CD4-positive, alpha-beta T cell (primary cell): ENCODE measurements at regions not wholly inside any gene's neighbourhood (a gene's known extent, or its start where the extent isn't known, plus 50 kb on each side); places are given as distances from the start of the nearest gene placed in this dataset.
"Not testable (repeated sequence)": the region's sequence is repeated elsewhere in the genome, so short reads cannot be mapped to it uniquely, and the experiment has no call there.

ENCODE experiments used
- ATAC-seq: fragments of 200-7000 bp; cut with Tn5 transposase; one replicate; pipeline ENCODE4 v1.10.0; 2022; ENCODE audit warnings: mild to moderate bottlenecking; ENCODE audit not compliant: poor library complexity
- CTCF ChIA-PET: fragments of 350-600 bp; sonication (Branson Sonifier 250); formaldehyde crosslinking; loops from one replicate; lab custom pipeline; 2021; ENCODE audit warnings: antibody characterized with exemption, inconsistent platforms; lab: Charles Lee
- POLR2A ChIA-PET: fragments of 350-600 bp; sonication (Branson Sonifier 250); formaldehyde crosslinking; loops from one replicate; lab custom pipeline; 2021; ENCODE audit warnings: antibody characterized with exemption, inconsistent platforms; lab: Charles Lee
- DNase-seq, 14 experiments: peaks; one replicate each; pipeline ENCODE4 v3.0.0-alpha.2; 2013 to 2020; ENCODE audit warnings: mixed read lengths in 2 of 14
- H3K27ac ChIP-seq, 2 donors: one replicate each; pipeline versions ENCODE4 v1.5.1 to v1.7.0; 2013; ENCODE audit warnings: low read length in 2 of 2, low read depth in 1 of 2, mild to moderate bottlenecking in 1 of 2
- H3K27me3 ChIP-seq, 2 experiments: 1 replicate in 1 of 2; 2 replicates in 1 of 2; pipeline versions ENCODE4 v1.6.1 to v1.7.0; 2013; ENCODE audit warnings: low read length in 2 of 2, control low read depth in 1 of 2, mild to moderate bottlenecking in 1 of 2, moderate library complexity in 1 of 2; ENCODE audit not compliant: insufficient read depth in 2 of 2, control insufficient read depth in 1 of 2
- H3K36me3 ChIP-seq: one replicate; pipeline ENCODE4 v1.6.1; 2013; ENCODE audit warnings: low read length, control low read depth; ENCODE audit not compliant: insufficient read depth
- H3K4me1 ChIP-seq: one replicate; pipeline ENCODE4 v1.6.1; 2013; ENCODE audit warnings: low read length, control low read depth; ENCODE audit not compliant: insufficient read depth
- H3K4me3 ChIP-seq: one replicate; pipeline ENCODE4 v1.5.1; 2013; ENCODE audit warnings: mild to moderate bottlenecking, low read length, moderate library complexity
- H3K9me3 ChIP-seq, 2 experiments: 1 replicate in 1 of 2; 2 replicates in 1 of 2; pipeline versions ENCODE4 v1.6.1 to v1.7.0; 2013; ENCODE audit warnings: low read length in 2 of 2, mild to moderate bottlenecking in 2 of 2, control low read depth in 1 of 2, moderate library complexity in 1 of 2; ENCODE audit not compliant: control insufficient read depth in 1 of 2, insufficient read depth in 1 of 2
- H3K27ac Mint-ChIP-seq: one replicate; pipeline ENCODE4 v1.8.0; 2020; ENCODE audit warnings: mixed read lengths
- H3K27me3 Mint-ChIP-seq: one replicate; pipeline ENCODE4 v1.8.0; 2021; ENCODE audit warnings: mixed read lengths
- H3K36me3 Mint-ChIP-seq: one replicate; pipeline ENCODE4 v1.8.0; 2021; ENCODE audit warnings: low read depth, mixed read lengths
- H3K4me1 Mint-ChIP-seq: one replicate; pipeline ENCODE4 v1.8.0; 2021; ENCODE audit warnings: low read depth, mixed read lengths
- H3K4me3 Mint-ChIP-seq: one replicate; pipeline ENCODE4 v1.8.0; 2020; ENCODE audit warnings: mild to moderate bottlenecking, mixed read lengths
- H3K9me3 Mint-ChIP-seq: one replicate; pipeline ENCODE4 v1.8.0; 2020; ENCODE audit warnings: mixed read lengths
- CTCF ChIP-seq: fragments of 200-600 bp; IDR thresholded peaks from one replicate; pipeline ENCODE4 v1.8.0; 2022; ENCODE audit warnings: antibody characterized with exemption, mild to moderate bottlenecking
- intact Hi-C, 2 experiments: fragments of 100-400 bp; cut with DNase I in 1 of 2; cut with micrococcal nuclease in 1 of 2; formaldehyde crosslinking; loops; one replicate each; pipeline versions ENCODE4 v1.15.1 to v1.9.0; 2023 to 2025; cut with DNase I, micrococcal nuclease

DNA sequence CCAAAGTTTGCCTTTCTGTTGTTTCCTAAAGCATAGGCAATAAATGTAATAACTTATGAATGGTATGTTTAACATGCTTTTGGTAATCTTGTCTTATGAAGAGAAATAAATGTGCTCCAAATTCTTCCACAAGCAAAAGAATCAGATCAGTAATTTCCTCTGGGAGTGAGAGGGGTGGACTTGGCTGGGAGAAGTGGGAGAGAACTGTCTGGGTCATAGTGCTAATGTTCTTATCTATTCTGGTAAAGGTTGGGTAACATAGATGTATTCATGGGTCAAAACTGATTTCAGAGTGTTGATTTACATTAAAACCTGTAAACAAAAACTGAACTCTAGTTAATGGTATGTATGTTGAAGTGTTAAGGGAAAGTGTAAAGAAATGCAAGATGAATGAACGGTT, 211.7 kb upstream of the IRS2 start:
- no peaks in the 10 kb centered on the region for H3K36me3 Mint-ChIP-seq
- H3K36me3 ChIP-seq, result no peaks in the 10 kb centered on the region
- H3K27me3 Mint-ChIP-seq, result peaks cover 4% of the 10 kb centered on the region
- no peaks in the 10 kb centered on the region for H3K27me3 ChIP-seq
- no peak for TF ChIP-seq CTCF
- DNase-seq (no peak), ATAC-seq (no peak)
- H3K9me3 Mint-ChIP-seq, result no peaks in the 10 kb centered on the region
- ChIA-PET POLR2A (no interaction called here), CTCF (no interaction called here)
- H3K4me3 ChIP-seq, result no peak overlapping the region
- H3K4me1 ChIP-seq, result no peaks in the 10 kb centered on the region
- no peak overlapping the region for H3K4me3 Mint-ChIP-seq
- intact Hi-C loops, result no loop called here
- no peaks in the 10 kb centered on the region for H3K4me1 Mint-ChIP-seq
- no peak overlapping the region for H3K27ac ChIP-seq
- no peak overlapping the region for H3K27ac Mint-ChIP-seq
- H3K9me3 ChIP-seq, result no peaks in the 10 kb centered on the region

DNA sequence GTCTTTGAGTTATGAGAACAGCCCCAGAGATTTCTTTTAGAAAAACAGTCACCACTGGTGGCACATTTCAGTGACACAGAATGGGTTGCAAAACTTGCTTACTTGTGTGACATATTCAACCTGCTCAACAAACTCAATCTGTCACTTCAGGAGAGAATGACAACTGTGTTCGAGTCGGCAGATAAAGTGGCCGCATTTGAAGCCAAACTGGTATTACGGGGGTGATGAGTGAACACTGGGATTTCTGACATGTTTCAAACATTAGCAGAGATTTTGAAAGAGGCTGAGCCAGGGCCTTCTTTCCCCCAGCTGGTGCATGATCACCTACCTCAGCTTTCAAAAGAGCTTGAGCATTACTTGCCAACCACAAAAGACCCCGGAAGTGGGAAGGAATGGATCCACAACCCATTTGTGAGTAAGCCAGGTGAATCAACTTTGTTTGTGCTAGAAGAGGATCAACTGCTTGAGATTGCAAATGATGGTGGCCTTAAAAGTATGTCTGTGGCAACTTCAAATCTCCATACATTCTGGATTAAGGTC, 210.7 kb upstream of the IRS2 start:
- H3K4me3 ChIP-seq, intact Hi-C loops, H3K4me1 ChIP-seq, H3K27me3 Mint-ChIP-seq, H3K36me3 ChIP-seq, H3K27me3 ChIP-seq, H3K9me3 ChIP-seq, ATAC-seq, H3K9me3 Mint-ChIP-seq, H3K27ac ChIP-seq, H3K36me3 Mint-ChIP-seq, H3K4me1 Mint-ChIP-seq, CTCF ChIA-PET, POLR2A ChIA-PET, DNase-seq, H3K4me3 Mint-ChIP-seq, H3K27ac Mint-ChIP-seq: not testable (repeated sequence)

DNA sequence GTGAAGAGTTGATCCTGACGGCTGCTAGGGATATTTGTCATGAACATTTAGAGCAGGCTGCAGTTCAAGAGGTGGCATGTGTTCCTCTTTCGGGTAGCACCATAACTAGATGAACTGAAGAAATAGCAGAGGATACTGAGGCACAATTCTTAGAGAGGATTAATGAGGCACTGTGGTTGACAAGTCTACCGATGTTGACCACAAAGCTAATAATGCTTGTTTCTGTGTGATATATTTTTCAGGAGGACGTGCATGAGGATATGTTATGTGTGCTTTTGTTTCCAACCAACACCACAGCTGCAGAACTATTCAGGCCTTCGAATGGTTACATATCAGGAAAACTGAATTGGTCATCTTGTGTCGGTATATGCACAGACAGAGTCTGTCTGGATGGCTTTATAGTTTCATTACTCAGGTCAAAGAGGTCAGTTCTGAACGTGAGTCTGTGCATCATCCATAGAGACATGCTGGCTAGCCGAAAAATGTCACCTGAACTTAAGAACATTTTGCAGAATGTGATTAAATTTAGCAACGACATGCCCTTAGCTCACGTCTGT, 210.1 kb upstream of the IRS2 start:
- no peaks in the 10 kb centered on the region for H3K4me1 Mint-ChIP-seq
- POLR2A ChIA-PET, result no interaction called here
- CTCF ChIA-PET, result no interaction called here
- Histone ChIP-seq H3K4me3 (no peak overlapping the region), H3K4me1 (no peaks in the 10 kb centered on the region), H3K9me3 (no peaks in the 10 kb centered on the region), H3K27me3 (no peaks in the 10 kb centered on the region), H3K36me3 (no peaks in the 10 kb centered on the region), H3K27ac (no peak overlapping the region)
- no peak overlapping the region for H3K4me3 Mint-ChIP-seq
- ATAC-seq, result no peak
- intact Hi-C loops, result no loop called here
- TF ChIP-seq CTCF, result no peak
- no peaks in the 10 kb centered on the region for H3K36me3 Mint-ChIP-seq
- no peak for DNase-seq
- no peak overlapping the region for H3K27ac Mint-ChIP-seq
- no peaks in the 10 kb centered on the region for H3K27me3 Mint-ChIP-seq
- no peaks in the 10 kb centered on the region for H3K9me3 Mint-ChIP-seq

DNA sequence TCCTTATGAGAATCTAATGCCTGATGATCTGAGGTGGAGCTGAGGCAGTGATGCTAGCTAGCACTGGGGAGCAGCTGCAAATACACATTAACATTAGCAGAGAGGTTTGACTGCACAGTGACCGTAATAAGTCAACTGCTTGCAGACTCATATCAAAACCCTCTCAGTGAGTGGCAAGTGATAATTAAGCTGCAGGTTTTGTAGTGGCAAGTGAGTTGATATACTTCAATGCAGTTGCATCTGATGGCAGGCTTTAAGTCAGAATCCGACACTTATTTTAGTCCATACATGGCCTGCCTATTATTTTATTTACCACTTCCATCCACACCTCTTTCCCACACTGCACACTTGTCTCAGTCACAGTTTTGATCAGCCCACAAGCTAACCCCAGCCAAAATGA, 209.2 kb upstream of the IRS2 start:
- H3K36me3 Mint-ChIP-seq, result no peaks in the 10 kb centered on the region
- no peaks in the 10 kb centered on the region for H3K27me3 Mint-ChIP-seq
- no peaks in the 10 kb centered on the region for H3K9me3 Mint-ChIP-seq
- ChIA-PET POLR2A (interaction anchor here (0.6 kb wide), 1 partner anchor 67 kb away, joined by 3 read pairs; no protein-coding TSS in a partner anchor), CTCF (no interaction called here)
- ATAC-seq (no peak), DNase-seq (no peak)
- H3K27ac Mint-ChIP-seq, result no peak overlapping the region
- no peak overlapping the region for H3K4me3 Mint-ChIP-seq
- Histone ChIP-seq H3K4me3 (no peak overlapping the region), H3K27ac (no peak overlapping the region), H3K4me1 (no peaks in the 10 kb centered on the region), H3K36me3 (no peaks in the 10 kb centered on the region), H3K9me3 (no peaks in the 10 kb centered on the region), H3K27me3 (no peaks in the 10 kb centered on the region)
- H3K4me1 Mint-ChIP-seq, result no peaks in the 10 kb centered on the region
- intact Hi-C loops, result no loop called here
- no peak for TF ChIP-seq CTCF
